COR-L47 (cell line): ENCODE measurements at regions not wholly inside any gene's neighbourhood (a gene's known extent, or its start where the extent isn't known, plus 50 kb on each side); places are given as distances from the start of the nearest gene placed in this dataset.

ENCODE experiments used
- DNase-seq: peaks from one replicate; lab custom pipeline; 2025; lab: John Stamatoyannopoulos, UW

GRCh38 chr15:95252404-95252803 lies 1021.0 kb downstream of the MCTP2 start:
- DNase-seq, result no peak

GRCh38 chr15:95254263-95254662 lies 1022.9 kb downstream of the MCTP2 start:
- DNase-seq, result no peak

DNA sequence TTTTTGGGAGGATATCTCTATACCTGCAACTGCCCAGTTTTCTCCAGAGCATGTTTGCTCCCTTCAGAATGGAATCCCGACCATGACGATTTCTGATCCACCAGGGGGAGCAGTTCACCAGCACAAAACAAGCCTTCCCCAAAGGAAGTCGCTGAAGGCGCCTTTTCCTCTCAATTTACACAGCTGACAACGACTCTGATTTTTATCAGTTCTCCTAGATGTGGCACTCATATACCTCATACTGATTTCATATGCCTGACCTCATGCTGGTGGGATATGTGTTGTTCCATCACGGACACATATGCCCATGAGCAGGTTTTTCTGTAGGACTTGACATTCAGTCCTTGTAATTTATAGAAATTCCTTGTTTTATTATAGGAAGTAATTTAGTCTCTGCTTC lies 1028.2 kb downstream of the MCTP2 start:
- peak; percentile 58 for DNase-seq

DNA sequence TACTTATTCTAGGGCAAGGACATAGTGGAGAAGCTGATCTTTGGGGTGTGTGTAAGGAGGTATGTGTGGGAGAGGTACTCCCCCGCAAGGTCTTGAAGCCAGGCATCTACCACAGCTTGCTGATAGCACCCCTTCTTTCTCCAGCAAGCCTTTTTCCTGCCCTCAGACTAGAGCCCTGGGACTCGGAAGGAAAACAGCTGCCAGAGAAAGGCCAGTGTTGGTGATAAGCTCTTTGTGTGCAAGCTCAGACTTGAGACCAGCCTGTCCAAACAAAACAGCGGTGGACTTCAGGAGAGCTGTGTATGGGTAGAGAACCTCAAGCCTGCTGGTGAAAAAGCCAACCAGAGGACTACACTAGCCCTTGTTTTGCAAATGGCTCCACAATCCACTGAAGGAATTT lies 1028.6 kb downstream of the MCTP2 start:
- no peak for DNase-seq

DNA sequence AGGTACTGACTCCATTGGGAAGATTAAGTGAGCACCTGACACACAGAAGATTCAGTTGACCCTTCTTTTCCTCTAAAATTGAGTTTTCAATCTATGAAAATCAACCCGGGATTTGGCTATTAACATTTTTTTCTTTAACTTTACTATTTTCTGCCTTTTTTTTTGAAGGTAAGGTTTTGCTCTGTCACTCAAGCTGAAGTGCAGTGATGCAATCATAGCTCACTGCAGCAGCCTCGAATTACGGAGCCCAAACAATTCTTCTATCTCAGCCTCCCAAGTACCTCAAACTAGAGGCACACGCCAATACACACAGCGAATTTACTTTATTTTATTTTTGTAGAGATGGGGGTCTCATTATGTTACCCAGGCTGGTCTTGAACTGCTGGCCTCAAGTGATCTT lies 1029.5 kb downstream of the MCTP2 start:
- DNase-seq, result no peak

GRCh38 chr15:95261546-95261945 lies 1030.2 kb downstream of the MCTP2 start:
- DNase-seq, result no peak

DNA sequence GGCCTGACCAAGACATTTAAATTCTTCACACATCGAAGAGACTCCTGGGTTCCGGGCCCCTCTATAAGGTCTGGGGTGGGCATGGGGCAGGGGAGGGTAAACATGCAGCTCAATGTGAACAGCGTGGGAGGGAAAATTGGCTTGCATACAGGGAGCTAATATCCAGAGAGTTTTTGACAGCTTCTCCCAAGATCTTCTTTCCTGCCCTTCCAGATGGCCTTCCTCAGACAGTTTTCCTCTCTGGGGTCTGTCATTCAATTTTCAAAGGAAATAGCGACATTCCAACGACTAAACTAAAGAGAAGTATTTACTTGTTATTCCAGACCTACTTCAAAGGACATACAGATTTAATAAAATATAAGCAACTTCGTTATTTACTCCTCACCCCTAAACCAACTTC lies 1030.6 kb downstream of the MCTP2 start:
- DNase-seq, result no peak

- DNase-seq, result no peak
Measured at GRCh38 chr15:95262866-95263564, 1031.7 kb downstream of the MCTP2 start.

DNA sequence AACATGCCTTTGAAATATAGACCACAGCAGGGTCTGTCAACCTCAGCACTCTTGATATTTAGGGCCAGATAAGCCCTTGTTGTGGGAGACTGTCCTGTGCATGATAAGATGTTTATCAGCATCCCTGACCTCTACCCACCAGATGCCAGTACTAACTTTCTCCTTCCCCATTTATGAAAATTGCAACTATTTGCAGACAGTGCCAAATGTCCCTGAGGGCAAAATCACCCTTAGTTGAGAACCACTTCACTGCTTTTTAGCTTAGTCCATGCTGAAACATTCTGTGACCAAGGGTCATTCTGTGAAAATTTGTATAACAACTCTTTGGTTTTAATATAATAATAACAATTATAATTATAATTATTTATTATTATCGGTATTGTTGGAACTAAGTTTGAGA lies 1032.4 kb downstream of the MCTP2 start:
- no peak for DNase-seq

- no peak for DNase-seq
Measured at GRCh38 chr15:95265419-95265997, 1034.1 kb downstream of the MCTP2 start.

DNA sequence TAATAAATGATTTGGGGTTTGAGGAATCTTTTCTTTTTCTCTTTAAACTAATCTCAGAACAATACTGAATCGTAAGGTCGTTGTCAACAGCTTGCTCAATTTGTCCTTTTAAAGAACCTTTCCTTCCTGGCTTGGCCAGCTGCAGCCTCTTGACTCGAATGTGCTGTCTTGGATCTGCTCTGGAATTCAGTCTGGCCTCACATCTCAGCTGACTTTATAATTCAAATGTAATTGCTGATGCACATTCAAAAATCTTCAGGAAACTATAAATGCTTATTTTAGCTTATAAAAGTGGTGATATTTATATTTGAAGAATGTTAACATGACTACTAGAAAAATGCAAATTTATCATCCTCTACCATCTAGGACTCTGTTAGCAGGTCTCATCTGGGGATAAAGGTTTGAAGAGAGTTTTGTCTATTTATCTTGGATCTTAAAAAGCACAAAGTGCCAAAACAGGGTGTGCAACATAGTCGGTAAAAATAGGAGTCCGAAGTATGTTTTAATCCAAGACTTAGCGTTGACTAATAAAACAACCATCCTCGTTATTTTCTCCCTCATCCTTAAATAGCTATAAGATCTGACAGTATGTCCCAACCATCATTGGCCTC lies 1035.2 kb downstream of the MCTP2 start:
- DNase-seq, result no peak

- DNase-seq, result no peak
Measured at GRCh38 chr15:95267481-95267880, 1036.1 kb downstream of the MCTP2 start.

DNA sequence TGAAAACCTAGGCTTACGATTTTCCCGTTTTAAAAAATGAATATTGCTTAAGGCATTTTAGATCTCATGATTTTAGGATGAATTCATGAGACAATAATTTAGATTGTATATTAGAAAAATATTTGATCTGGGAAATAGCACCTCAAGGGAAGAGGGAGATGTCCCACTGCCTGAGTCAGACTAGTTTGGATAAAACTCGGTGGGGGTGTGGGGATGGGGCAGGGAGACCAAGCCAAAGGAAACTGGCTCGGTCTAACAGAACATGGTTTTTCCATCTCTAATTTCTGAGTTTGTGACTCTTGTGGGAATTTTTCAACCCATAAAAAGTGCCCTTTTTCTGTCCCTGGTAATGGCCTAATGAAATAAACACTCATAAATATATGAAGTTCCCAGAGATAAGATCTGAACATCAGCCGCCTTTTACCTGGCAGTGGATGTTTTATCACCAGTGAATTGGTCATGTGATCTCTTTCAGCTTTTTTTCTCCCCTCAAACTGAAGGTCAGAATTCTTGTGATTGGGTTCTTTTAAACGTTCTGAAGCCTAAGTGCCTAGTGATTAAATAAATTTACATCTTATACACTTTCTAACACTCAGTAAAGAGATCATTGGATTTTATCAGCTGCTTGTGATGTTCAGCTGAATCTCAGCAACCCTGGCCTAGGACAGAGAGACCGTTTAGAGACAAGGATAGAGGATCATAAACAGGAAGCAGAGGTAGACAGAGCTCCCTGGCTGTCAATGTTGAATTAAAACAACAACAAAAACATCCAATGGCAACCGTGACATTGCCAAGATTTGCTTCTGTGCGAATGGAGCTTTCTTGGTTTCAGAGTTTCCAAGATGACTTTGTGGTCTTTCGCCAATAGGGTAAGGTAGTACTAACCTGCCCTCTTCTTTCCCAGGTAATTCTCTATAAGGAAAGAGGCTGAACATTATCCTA lies 1038.2 kb downstream of the MCTP2 start:
- no peak for DNase-seq

DNA sequence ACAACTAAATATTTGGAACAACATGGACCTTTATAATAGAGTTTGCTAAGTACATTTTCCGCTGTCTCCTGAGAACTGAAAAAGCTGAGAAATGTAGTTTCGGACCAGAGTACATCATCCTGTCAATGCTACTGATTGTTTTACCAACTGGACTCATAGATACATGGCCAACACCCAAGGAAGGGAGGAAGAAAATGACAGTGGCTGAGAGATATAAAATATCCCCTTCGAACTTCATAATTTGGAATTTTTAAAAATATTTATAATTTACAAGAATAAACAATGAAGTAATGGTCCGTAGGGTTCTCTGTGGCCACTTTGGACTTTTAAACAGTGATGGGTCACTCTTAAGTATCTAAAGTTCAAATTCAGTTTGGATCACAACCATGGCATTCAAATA lies 1042.7 kb downstream of the MCTP2 start:
- no peak for DNase-seq

DNA sequence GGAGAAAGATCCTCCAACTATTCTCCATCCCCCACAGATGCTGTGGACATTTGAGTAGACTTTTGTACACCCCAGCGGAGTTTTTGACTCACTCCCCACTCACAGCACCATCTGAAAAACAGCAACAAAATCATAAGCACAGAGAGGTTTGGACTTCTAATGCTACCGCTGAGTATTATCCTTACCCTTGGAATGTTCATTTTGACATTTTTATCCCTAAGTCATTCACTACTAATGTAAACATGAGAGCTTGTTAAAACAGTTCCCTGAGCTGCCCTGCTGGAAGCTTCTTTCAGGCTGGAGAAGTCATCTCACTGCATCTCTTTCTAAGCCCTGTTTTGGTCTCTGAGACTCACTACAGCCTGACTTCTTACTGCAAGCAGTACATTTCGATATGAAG lies 1045.9 kb downstream of the MCTP2 start:
- DNase-seq, result no peak

DNA sequence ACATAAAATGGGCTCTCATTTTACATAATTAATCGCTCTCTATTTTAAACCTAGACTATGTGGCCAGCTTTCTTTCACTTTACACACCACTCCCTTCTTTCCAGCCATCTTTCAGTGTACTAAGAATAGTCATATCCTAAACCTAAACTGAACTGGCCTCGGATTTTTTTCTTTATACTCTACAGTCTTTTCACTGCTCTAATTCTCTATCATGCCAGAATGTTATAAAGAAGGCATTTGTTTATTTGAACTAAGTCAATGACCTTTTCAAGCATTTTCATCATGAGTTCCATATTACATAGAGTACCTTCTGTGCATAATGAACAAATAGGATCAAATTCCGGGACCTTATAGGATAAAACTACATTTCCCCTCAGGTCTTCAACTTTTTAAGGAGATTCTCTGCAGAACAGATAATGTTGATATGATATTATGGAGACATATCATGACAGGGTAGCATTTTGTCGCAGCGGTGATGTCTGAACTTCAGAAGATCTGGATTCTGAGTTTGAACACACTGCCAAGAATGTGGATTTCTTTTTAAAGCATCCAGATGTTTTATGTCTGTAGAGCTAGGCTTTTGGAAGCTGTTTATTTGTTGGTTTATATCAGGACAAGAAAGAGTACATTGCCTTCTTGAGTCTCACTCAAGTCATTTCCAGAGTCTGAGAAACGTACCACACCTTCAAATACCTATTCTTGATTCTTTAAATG lies 1047.3 kb downstream of the MCTP2 start:
- DNase-seq, result no peak

GRCh38 chr15:95279277-95280019 lies 1048.1 kb downstream of the MCTP2 start:
- DNase-seq, result no peak

GRCh38 chr15:95280711-95281110 lies 1049.3 kb downstream of the MCTP2 start:
- no peak for DNase-seq

GRCh38 chr15:95281470-95281869 lies 1049.0 kb upstream of the NR2F2 start:
- no peak for DNase-seq

DNA sequence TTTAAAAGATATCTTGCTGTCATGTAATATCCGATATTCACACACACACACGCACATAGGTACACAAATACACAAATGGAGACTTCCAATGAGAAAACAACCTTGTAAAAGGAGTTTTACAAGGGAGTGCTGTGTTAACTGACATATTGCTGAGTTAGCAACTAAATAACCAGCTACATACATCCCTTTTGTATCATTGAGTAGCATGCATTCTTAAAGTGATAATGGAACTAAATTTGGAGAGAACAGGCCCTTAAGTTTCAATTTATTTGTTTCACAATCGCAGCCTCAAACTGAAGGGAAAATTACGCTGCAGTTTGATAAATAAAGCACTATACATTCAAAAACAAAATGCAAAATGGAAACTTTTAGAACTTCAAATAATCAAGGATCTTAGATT lies 1046.0 kb upstream of the NR2F2 start:
- no peak for DNase-seq

GRCh38 chr15:95284933-95285421 lies 1045.5 kb upstream of the NR2F2 start:
- DNase-seq, result no peak
